ENCODE measurements at regions not wholly inside any gene's neighbourhood (a gene's known extent, or its start where the extent isn't known, plus 50 kb on each side); places are given as distances from the start of the nearest gene placed in this dataset.
"Not testable (repeated sequence)": the region's sequence is repeated elsewhere in the genome, so short reads cannot be mapped to it uniquely, and the experiment has no call there.

GRCh38 chr14:86770186-86770585 lies 1222.8 kb downstream of the GALC start:
- no peak for DNase-seq (ENCODE audit: low read depth)
- in situ Hi-C loops (cut with HindIII; ENCODE audit: low pct_unique_long_range_greater_than_20kb, low sequenced_read_pairs), result no loop called here

GRCh38 chr14:86766469-86766868 lies 1226.5 kb downstream of the GALC start:
- in situ Hi-C loops (cut with HindIII; ENCODE audit: low pct_unique_long_range_greater_than_20kb, low sequenced_read_pairs), result no loop called here
- DNase-seq (ENCODE audit: low read depth), result no peak

GRCh38 chr14:86761611-86762010 lies 1231.4 kb downstream of the GALC start:
- DNase-seq (ENCODE audit: low read depth), result no peak
- in situ Hi-C loops (cut with HindIII; ENCODE audit: low pct_unique_long_range_greater_than_20kb, low sequenced_read_pairs), result no loop called here

- no peak for DNase-seq (ENCODE audit: low read depth)
- in situ Hi-C loops (cut with HindIII; ENCODE audit: low pct_unique_long_range_greater_than_20kb, low sequenced_read_pairs), result no loop called here
These were observed 1226.7 kb downstream of the FLRT2 start for GRCh38 chr14:86756521-86757190.

GRCh38 chr14:86750488-86750887 lies 1220.5 kb downstream of the FLRT2 start:
- in situ Hi-C loops (cut with HindIII; ENCODE audit: low pct_unique_long_range_greater_than_20kb, low sequenced_read_pairs), result not testable (repeated sequence)

GRCh38 chr14:86739761-86740160 lies 1209.8 kb downstream of the FLRT2 start:
- in situ Hi-C loops (cut with HindIII; ENCODE audit: low pct_unique_long_range_greater_than_20kb, low sequenced_read_pairs), result no loop called here
- DNase-seq (ENCODE audit: low read depth), result no peak

More at GRCh38 chr14:86750488-86750887, 1220.5 kb downstream of the FLRT2 start:
- not testable (repeated sequence) for DNase-seq (ENCODE audit: low read depth)

GRCh38 chr14:86731427-86731826 lies 1201.5 kb downstream of the FLRT2 start:
- DNase-seq (ENCODE audit: low read depth); in situ Hi-C loops (cut with HindIII; ENCODE audit: low pct_unique_long_range_greater_than_20kb, low sequenced_read_pairs): not testable (repeated sequence)

GRCh38 chr14:86723254-86723624 lies 1193.3 kb downstream of the FLRT2 start:
- in situ Hi-C loops (cut with HindIII; ENCODE audit: low pct_unique_long_range_greater_than_20kb, low sequenced_read_pairs), result no loop called here
- DNase-seq (ENCODE audit: low read depth), result no peak

- no peak for DNase-seq (ENCODE audit: low read depth)
- in situ Hi-C loops (cut with HindIII; ENCODE audit: low pct_unique_long_range_greater_than_20kb, low sequenced_read_pairs), result no loop called here
These were observed 1192.8 kb downstream of the FLRT2 start for GRCh38 chr14:86722612-86723253.

GRCh38 chr14:86714575-86714974 lies 1184.6 kb downstream of the FLRT2 start:
- no peak for DNase-seq (ENCODE audit: low read depth)
- in situ Hi-C loops (cut with HindIII; ENCODE audit: low pct_unique_long_range_greater_than_20kb, low sequenced_read_pairs), result no loop called here

GRCh38 chr14:86714153-86714552 lies 1184.2 kb downstream of the FLRT2 start:
- in situ Hi-C loops (cut with HindIII; ENCODE audit: low pct_unique_long_range_greater_than_20kb, low sequenced_read_pairs), result no loop called here
- DNase-seq (ENCODE audit: low read depth), result no peak

GRCh38 chr14:86712727-86713126 lies 1182.8 kb downstream of the FLRT2 start:
- no peak for DNase-seq (ENCODE audit: low read depth)
- in situ Hi-C loops (cut with HindIII; ENCODE audit: low pct_unique_long_range_greater_than_20kb, low sequenced_read_pairs), result no loop called here

GRCh38 chr14:86712176-86712575 lies 1182.2 kb downstream of the FLRT2 start:
- DNase-seq (ENCODE audit: low read depth), result no peak
- in situ Hi-C loops (cut with HindIII; ENCODE audit: low pct_unique_long_range_greater_than_20kb, low sequenced_read_pairs), result no loop called here

- in situ Hi-C loops (cut with HindIII; ENCODE audit: low pct_unique_long_range_greater_than_20kb, low sequenced_read_pairs), result no loop called here
- DNase-seq (ENCODE audit: low read depth), result peak; percentile 34
These were observed 1178.9 kb downstream of the FLRT2 start for GRCh38 chr14:86708846-86709339.

- DNase-seq (ENCODE audit: low read depth), result no peak
- in situ Hi-C loops (cut with HindIII; ENCODE audit: low pct_unique_long_range_greater_than_20kb, low sequenced_read_pairs), result no loop called here
These were observed 1177.1 kb downstream of the FLRT2 start for GRCh38 chr14:86707071-86707470.

- DNase-seq (ENCODE audit: low read depth), result no peak
- in situ Hi-C loops (cut with HindIII; ENCODE audit: low pct_unique_long_range_greater_than_20kb, low sequenced_read_pairs), result no loop called here
These were observed 1153.6 kb downstream of the FLRT2 start for GRCh38 chr14:86683561-86683960.

GRCh38 chr14:86675059-86675458 lies 1145.1 kb downstream of the FLRT2 start:
- in situ Hi-C loops (cut with HindIII; ENCODE audit: low pct_unique_long_range_greater_than_20kb, low sequenced_read_pairs), result no loop called here
- no peak for DNase-seq (ENCODE audit: low read depth)

- no peak for DNase-seq (ENCODE audit: low read depth)
- in situ Hi-C loops (cut with HindIII; ENCODE audit: low pct_unique_long_range_greater_than_20kb, low sequenced_read_pairs), result no loop called here
These were observed 1143.6 kb downstream of the FLRT2 start for GRCh38 chr14:86673523-86673969.

- no peak for DNase-seq (ENCODE audit: low read depth)
- in situ Hi-C loops (cut with HindIII; ENCODE audit: low pct_unique_long_range_greater_than_20kb, low sequenced_read_pairs), result no loop called here
These were observed 1142.1 kb downstream of the FLRT2 start for GRCh38 chr14:86672080-86672479.

- DNase-seq (ENCODE audit: low read depth), result no peak
These were observed 1136.0 kb downstream of the FLRT2 start for GRCh38 chr14:86665975-86666374.

More at GRCh38 chr14:86665975-86666374, 1136.0 kb downstream of the FLRT2 start:
- in situ Hi-C loops (cut with HindIII; ENCODE audit: low pct_unique_long_range_greater_than_20kb, low sequenced_read_pairs), result no loop called here
